Activated CD8-positive, alpha-beta memory T cell treated with anti-CD3 and anti-CD28 coated beads, Interleukin-2, amount 50 U/mL, for 1 hour (primary cell): ENCODE measurements at regions not wholly inside any gene's neighbourhood (a gene's known extent, or its start where the extent isn't known, plus 50 kb on each side); places are given as distances from the start of the nearest gene placed in this dataset.

Source experiments
- DNase-seq: peaks from one replicate; pipeline ENCODE4 v3.0.0-alpha.2; 2020; ENCODE audit errors: extremely low read depth

GRCh38 chr6:97586344-97586743 is 303.3 kb upstream of the MMS22L start:
- DNase-seq, result no peak

- DNase-seq, result no peak
Observed at GRCh38 chr6:97591955-97592354, 308.9 kb upstream of the MMS22L start.

- no peak for DNase-seq
Observed at GRCh38 chr6:97594844-97595243, 311.8 kb upstream of the MMS22L start.

- no peak for DNase-seq
Observed at GRCh38 chr6:97621111-97621510, 338.1 kb upstream of the MMS22L start.

GRCh38 chr6:97626671-97627441 is 343.8 kb upstream of the MMS22L start:
- DNase-seq, result no peak

- no peak for DNase-seq
Observed at GRCh38 chr6:97629180-97629579, 346.2 kb upstream of the MMS22L start.

GRCh38 chr6:97630604-97631003 is 347.6 kb upstream of the MMS22L start:
- DNase-seq, result no peak

GRCh38 chr6:97632341-97632740 is 349.3 kb upstream of the MMS22L start:
- no peak for DNase-seq

GRCh38 chr6:97639702-97640101 is 356.7 kb upstream of the MMS22L start:
- DNase-seq, result no peak

- no peak for DNase-seq
Observed at GRCh38 chr6:97644353-97644752, 361.3 kb upstream of the MMS22L start.

- no peak for DNase-seq
Observed at GRCh38 chr6:97645757-97646156, 362.7 kb upstream of the MMS22L start.

GRCh38 chr6:97653076-97653475 is 370.1 kb upstream of the MMS22L start:
- no peak for DNase-seq

GRCh38 chr6:97653517-97653916 is 370.5 kb upstream of the MMS22L start:
- DNase-seq, result no peak

- no peak for DNase-seq
Observed at GRCh38 chr6:97654674-97655073, 371.7 kb upstream of the MMS22L start.

GRCh38 chr6:97656236-97656635 is 373.2 kb upstream of the MMS22L start:
- DNase-seq, result no peak

GRCh38 chr6:97656706-97657350 is 373.8 kb upstream of the MMS22L start:
- DNase-seq, result no peak

- no peak for DNase-seq
Observed at GRCh38 chr6:97658090-97658489, 375.1 kb upstream of the MMS22L start.

GRCh38 chr6:97663252-97663651 is 380.2 kb upstream of the MMS22L start:
- DNase-seq, result no peak

GRCh38 chr6:97665446-97665845 is 382.4 kb upstream of the MMS22L start:
- no peak for DNase-seq

GRCh38 chr6:97666889-97667288 is 383.9 kb upstream of the MMS22L start:
- no peak for DNase-seq

- DNase-seq, result no peak
Observed at GRCh38 chr6:97668716-97669115, 385.7 kb upstream of the MMS22L start.

- no peak for DNase-seq
Observed at GRCh38 chr6:97669191-97670031, 386.4 kb upstream of the MMS22L start.

GRCh38 chr6:97674802-97675201 is 391.8 kb upstream of the MMS22L start:
- no peak for DNase-seq
